Neural cell (in vitro differentiated cells): ENCODE measurements at regions not wholly inside any gene's neighbourhood (a gene's known extent, or its start where the extent isn't known, plus 50 kb on each side); places are given as distances from the start of the nearest gene placed in this dataset.

Experiments
- H2AFZ ChIP-seq: fragments of 200-600, 300-800 bp; sonication (generic), shearing (Covaris generic); 2 replicates; pipeline ENCODE4 v1.6.0; 2014; ENCODE audit warnings: low read depth, mild to moderate bottlenecking, antibody characterized with exemption, low read length, moderate library complexity
- H3F3A ChIP-seq: fragments of 200-600 bp; shearing (Covaris generic); 2 replicates; pipeline ENCODE4 v1.6.1; 2016; ENCODE audit warnings: mild to moderate bottlenecking, moderate library complexity, mixed read lengths, antibody characterized with exemption, low read length; ENCODE audit not compliant: insufficient read depth, poor library complexity, severe bottlenecking
- H3K27ac ChIP-seq: fragments of 200-600, 300-800 bp; sonication (generic), shearing (Covaris generic); 2 replicates; pipeline ENCODE4 v1.5.1; 2014; ENCODE audit warnings: mild to moderate bottlenecking, low read length, moderate library complexity
- H3K27me3 ChIP-seq: fragments of 300-800, 200-600 bp; sonication (generic), shearing (Covaris generic); 2 replicates; pipeline ENCODE4 v1.6.0; 2014; ENCODE audit warnings: mild to moderate bottlenecking, low read depth, low read length, moderate library complexity; ENCODE audit not compliant: insufficient read depth
- H3K36me3 ChIP-seq: fragments of 300-800, 200-600 bp; sonication (generic), shearing (Covaris generic); 2 replicates; pipeline ENCODE4 v1.5.1; 2014; ENCODE audit warnings: mild to moderate bottlenecking, antibody characterized with exemption, low read length, moderate library complexity; ENCODE audit not compliant: insufficient read depth
- H3K4me2 ChIP-seq: fragments of 300-800, 200-600 bp; sonication (generic), shearing (Covaris generic); 2 replicates; pipeline ENCODE4 v1.6.0; 2014; ENCODE audit warnings: mild to moderate bottlenecking, low read length
- H3K4me3 ChIP-seq: fragments of 300-800, 200-600 bp; sonication (generic), shearing (Covaris generic); 2 replicates; pipeline ENCODE4 v1.5.1; 2014; ENCODE audit warnings: mild to moderate bottlenecking, low read length, moderate library complexity
- H3K79me2 ChIP-seq: fragments of 200-600 bp; shearing (Covaris generic); replicated peaks from 2 replicates; pipeline ENCODE4 v1.6.0; 2014; ENCODE audit warnings: mild to moderate bottlenecking, low read length, moderate library complexity; ENCODE audit not compliant: insufficient read depth
- H3K9ac ChIP-seq: fragments of 300-800, 200-600 bp; sonication (generic), shearing (Covaris generic); 2 replicates; pipeline ENCODE4 v1.6.1; 2016; ENCODE audit warnings: mild to moderate bottlenecking, low read length, mixed read lengths
- H3K9me2 ChIP-seq: fragments of 200-600 bp; shearing (Covaris generic); 2 replicates; pipeline ENCODE4 v1.6.1; 2016; ENCODE audit warnings: mild to moderate bottlenecking, low read length, mixed read lengths; ENCODE audit not compliant: insufficient read depth
- H3K9me3 ChIP-seq: fragments of 200-600, 300-800 bp; sonication (generic), shearing (Covaris generic); 2 replicates; pipeline ENCODE4 v1.6.1; 2016; ENCODE audit warnings: mild to moderate bottlenecking, mixed run types, low read length, moderate library complexity, mixed read lengths
- H4K20me1 ChIP-seq: fragments of 200-600 bp; shearing (Covaris generic); 2 replicates; pipeline ENCODE4 v1.6.1; 2016; ENCODE audit warnings: mild to moderate bottlenecking, mixed run types; ENCODE audit not compliant: insufficient read depth
- CTCF ChIP-seq: fragments of 450-650 bp; IDR thresholded peaks from 2 replicates; pipeline ENCODE4 v1.5.1; 2014; ENCODE audit warnings: antibody characterized with exemption, mild to moderate bottlenecking, moderate library complexity; ENCODE audit not compliant: poor library complexity, severe bottlenecking
- EP300 ChIP-seq: fragments of 450-650 bp; conservative IDR thresholded peaks from 2 replicates; pipeline ENCODE4 v1.6.1; 2014; ENCODE audit warnings: antibody characterized with exemption, mild to moderate bottlenecking, moderate library complexity; ENCODE audit not compliant: poor library complexity, severe bottlenecking
- EZH2 ChIP-seq: fragments of 200-600, 300-800 bp; shearing (Covaris generic), sonication (generic); IDR thresholded peaks from 2 replicates; pipeline ENCODE4 v1.6.1; 2014; ENCODE audit warnings: antibody characterized with exemption, low read length, borderline replicate concordance, mild to moderate bottlenecking; ENCODE audit not compliant: insufficient read depth, poor library complexity, severe bottlenecking
- MXI1 ChIP-seq: fragments of 450-650 bp; conservative IDR thresholded peaks from 2 replicates; pipeline ENCODE4 v1.6.1; 2014; ENCODE audit warnings: antibody characterized with exemption, mild to moderate bottlenecking; ENCODE audit not compliant: poor library complexity, severe bottlenecking
- POLR2AphosphoS5 ChIP-seq: IDR thresholded peaks from 2 replicates; pipeline ENCODE4 v1.6.1; 2012
- RAD21 ChIP-seq: fragments of 450-650 bp; conservative IDR thresholded peaks from 2 replicates; pipeline ENCODE4 v1.6.1; 2014; ENCODE audit warnings: antibody characterized with exemption, mild to moderate bottlenecking, moderate library complexity
- REST ChIP-seq: IDR thresholded peaks from 2 replicates; pipeline ENCODE4 v1.6.1; 2012; ENCODE audit warnings: borderline replicate concordance
- SMC3 ChIP-seq: fragments of 450-650 bp; conservative IDR thresholded peaks from 2 replicates; pipeline ENCODE4 v1.6.1; 2014; ENCODE audit warnings: antibody characterized with exemption, mild to moderate bottlenecking, moderate library complexity; ENCODE audit not compliant: poor library complexity
- TAF1 ChIP-seq: IDR thresholded peaks from 2 replicates; pipeline ENCODE4 v1.6.1; 2012; ENCODE audit warnings: low read depth

- no peaks in the 10 kb centered on the region for H3K9me3 ChIP-seq
Measured at GRCh38 chr9:73655363-73655762, 503.7 kb downstream of the ANXA1 start.

GRCh38 chr9:73655831-73656230, 504.2 kb downstream of the ANXA1 start:
- Histone ChIP-seq H3K79me2 (no peaks in the 10 kb centered on the region), H3K4me2 (no peak overlapping the region), H3K9me2 (no peaks in the 10 kb centered on the region), H2AFZ (no peak overlapping the region), H3K36me3 (no peaks in the 10 kb centered on the region), H3K9ac (no peak overlapping the region), H3F3A (no peaks in the 10 kb centered on the region), H3K4me3 (no peak overlapping the region), H3K27ac (no peak overlapping the region), H3K9me3 (no peaks in the 10 kb centered on the region), H4K20me1 (no peaks in the 10 kb centered on the region), H3K27me3 (no peaks in the 10 kb centered on the region)
- TF ChIP-seq MXI1 (no peak), CTCF (no peak), EP300 (no peak), SMC3 (no peak), REST (no peak), RAD21 (no peak)

More at GRCh38 chr9:73655363-73655762, 503.7 kb downstream of the ANXA1 start:
- Histone ChIP-seq H3F3A (no peaks in the 10 kb centered on the region), H3K27ac (no peak overlapping the region), H3K9me2 (no peaks in the 10 kb centered on the region), H3K9ac (no peak overlapping the region), H2AFZ (no peak overlapping the region), H4K20me1 (no peaks in the 10 kb centered on the region), H3K4me3 (no peak overlapping the region), H3K27me3 (no peaks in the 10 kb centered on the region), H3K79me2 (no peaks in the 10 kb centered on the region), H3K4me2 (no peak overlapping the region), H3K36me3 (no peaks in the 10 kb centered on the region)
- no peak for TF ChIP-seq EZH2
- no peak for TF ChIP-seq RAD21
- TF ChIP-seq REST, result no peak
- no peak for TF ChIP-seq TAF1
- no peak for TF ChIP-seq SMC3
- no peak for TF ChIP-seq MXI1
- TF ChIP-seq EP300, result no peak
- no peak for TF ChIP-seq POLR2AphosphoS5
- TF ChIP-seq CTCF, result no peak
